Erythroblast (primary cell): ENCODE measurements at regions not wholly inside any gene's neighbourhood (a gene's known extent, or its start where the extent isn't known, plus 50 kb on each side); places are given as distances from the start of the nearest gene placed in this dataset.

Experiments used
- GATA1 ChIP-seq: IDR thresholded peaks from 2 replicates; pipeline ENCODE4 v1.6.1; 2011; ENCODE audit warnings: low read depth, mild to moderate bottlenecking, control low read depth, low read length, moderate library complexity
- POLR2A ChIP-seq: IDR thresholded peaks from 2 replicates; pipeline ENCODE4 v1.6.1; 2011; ENCODE audit warnings: mild to moderate bottlenecking, low read length

- TF ChIP-seq POLR2A (no peak), GATA1 (no peak)
These were observed 66.7 kb upstream of the HPCAL1 start for GRCh38 chr2:10235909-10236550.
